ENCODE measurements at regions not wholly inside any gene's neighbourhood (a gene's known extent, or its start where the extent isn't known, plus 50 kb on each side); places are given as distances from the start of the nearest gene placed in this dataset.

DNA sequence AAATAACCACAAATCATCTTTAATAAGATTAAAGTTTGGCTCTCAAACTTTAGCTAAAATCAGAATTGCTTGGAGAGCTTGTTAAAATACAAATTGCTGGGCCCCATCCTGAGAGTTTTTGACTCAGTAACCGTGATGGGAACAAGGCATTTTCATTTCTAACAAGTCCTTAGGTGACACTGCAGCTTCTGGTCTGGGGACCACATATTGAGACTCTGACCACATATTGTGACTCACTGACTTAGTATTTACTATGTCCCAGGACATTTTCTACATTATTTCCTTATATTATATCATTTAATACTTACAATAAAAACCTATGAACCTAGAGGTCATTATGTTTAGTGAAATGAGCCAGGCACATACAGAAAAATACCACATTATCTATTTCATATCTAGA lies 164.5 kb downstream of the ZMAT3 start:
- no peaks in the 10 kb centered on the region for H3K9me3 ChIP-seq (ENCODE audit: control insufficient read depth, low read depth, low read length)
- H3K4me3 Mint-ChIP-seq, result no peak overlapping the region
- no peak overlapping the region for H2BK12ac ChIP-seq (ENCODE audit: insufficient read length, low read depth, low read length)
- no peak overlapping the region for H3K23ac ChIP-seq (ENCODE audit: insufficient read length, low read depth, low read length)
- no peak overlapping the region for H2BK5ac ChIP-seq (ENCODE audit: insufficient read length, low read length)
- no peak overlapping the region for H2BK20ac ChIP-seq (ENCODE audit: low read depth, low read length, poor library complexity, severe bottlenecking)
- H3K79me2 ChIP-seq (ENCODE audit: insufficient read depth, low read length), result no peaks in the 10 kb centered on the region
- no peak overlapping the region for H3K27ac ChIP-seq (ENCODE audit: insufficient read length, low read depth, low read length)
- H2BK15ac ChIP-seq (ENCODE audit: low read depth, low read length), result no peak overlapping the region
- H3K4me2 ChIP-seq (ENCODE audit: insufficient read depth, insufficient read length, low read length), result no peak overlapping the region
- H3K9me3 Mint-ChIP-seq, result peaks cover under 1 to 4% of the 10 kb centered on the region in 2 experiments; a peak in 1 of 5 replicates
- no peak overlapping the region for H3K56ac ChIP-seq (ENCODE audit: insufficient read length, low read depth, low read length)
- no peaks in the 10 kb centered on the region for H3K4me1 Mint-ChIP-seq
- H3K9ac ChIP-seq (ENCODE audit: extremely low read depth, insufficient read length, low read length), result no peak overlapping the region
- H4K20me1 ChIP-seq (ENCODE audit: control insufficient read depth, insufficient read depth, insufficient read length), result no peaks in the 10 kb centered on the region
- H4K91ac ChIP-seq (ENCODE audit: insufficient read length, low read depth, low read length), result no peak overlapping the region
- WGBS (ENCODE audit: extremely low coverage, insufficient read length, low lambda C conversion rate), result no CpG with 5 or more reads among the region's 1 CpG
- no peak overlapping the region for H3K27ac Mint-ChIP-seq
- H3K27me3 ChIP-seq (ENCODE audit: insufficient read depth, low read length), result no peaks in the 10 kb centered on the region
- no peaks in the 10 kb centered on the region for H3K23me2 ChIP-seq (ENCODE audit: insufficient read length, low read depth, low read length, poor library complexity, severe bottlenecking)
- no peak for DNase-seq
- H4K8ac ChIP-seq (replicated peaks; ENCODE audit: insufficient read length, low read depth, low read length), result no peak overlapping the region
- H4K5ac ChIP-seq (ENCODE audit: insufficient read length, low read depth, low read length), result no peak overlapping the region
- H3K14ac ChIP-seq (ENCODE audit: insufficient read depth, low read length), result no peak overlapping the region
- H3K36me3 Mint-ChIP-seq (ENCODE audit: insufficient read depth in 1 of 3, low read depth in 3 of 3), result no peaks in the 10 kb centered on the region
- no peaks in the 10 kb centered on the region for H3K27me3 Mint-ChIP-seq (ENCODE audit: low read depth)
- no peak overlapping the region for H2AFZ ChIP-seq (ENCODE audit: low read length)
- H2AK5ac ChIP-seq (ENCODE audit: insufficient read length, low read length), result no peak overlapping the region
- H3K4ac ChIP-seq (ENCODE audit: low read depth, low read length), result no peak overlapping the region
- no peak overlapping the region for H3T11ph ChIP-seq (ENCODE audit: low read length)
- no peaks in the 10 kb centered on the region for H3K4me1 ChIP-seq (ENCODE audit: insufficient read depth, low read length)
- H3K79me1 ChIP-seq (ENCODE audit: insufficient read depth, low read depth, low read length, poor library complexity, severe bottlenecking), result no peaks in the 10 kb centered on the region
- no peak overlapping the region for H3K18ac ChIP-seq (ENCODE audit: insufficient read length, low read depth, low read length)
- no peak overlapping the region for H2BK120ac ChIP-seq (ENCODE audit: low read depth, low read length, poor library complexity, severe bottlenecking)
- TF ChIP-seq, protein P1, sequence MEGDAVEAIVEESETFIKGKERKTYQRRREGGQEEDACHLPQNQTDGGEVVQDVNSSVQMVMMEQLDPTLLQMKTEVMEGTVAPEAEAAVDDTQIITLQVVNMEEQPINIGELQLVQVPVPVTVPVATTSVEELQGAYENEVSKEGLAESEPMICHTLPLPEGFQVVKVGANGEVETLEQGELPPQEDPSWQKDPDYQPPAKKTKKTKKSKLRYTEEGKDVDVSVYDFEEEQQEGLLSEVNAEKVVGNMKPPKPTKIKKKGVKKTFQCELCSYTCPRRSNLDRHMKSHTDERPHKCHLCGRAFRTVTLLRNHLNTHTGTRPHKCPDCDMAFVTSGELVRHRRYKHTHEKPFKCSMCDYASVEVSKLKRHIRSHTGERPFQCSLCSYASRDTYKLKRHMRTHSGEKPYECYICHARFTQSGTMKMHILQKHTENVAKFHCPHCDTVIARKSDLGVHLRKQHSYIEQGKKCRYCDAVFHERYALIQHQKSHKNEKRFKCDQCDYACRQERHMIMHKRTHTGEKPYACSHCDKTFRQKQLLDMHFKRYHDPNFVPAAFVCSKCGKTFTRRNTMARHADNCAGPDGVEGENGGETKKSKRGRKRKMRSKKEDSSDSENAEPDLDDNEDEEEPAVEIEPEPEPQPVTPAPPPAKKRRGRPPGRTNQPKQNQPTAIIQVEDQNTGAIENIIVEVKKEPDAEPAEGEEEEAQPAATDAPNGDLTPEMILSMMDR (conservative IDR thresholded peaks at IDR 0.05), result no peak

Measured in H9 (cell line).